OCI-LY1 (cell line): ENCODE measurements at regions not wholly inside any gene's neighbourhood (a gene's known extent, or its start where the extent isn't known, plus 50 kb on each side); places are given as distances from the start of the nearest gene placed in this dataset.

Experiments used
- EZH2 ChIP-seq: fragments of 200-600 bp; sonication (generic), shearing (Covaris generic); IDR thresholded peaks from 2 replicates; pipeline ENCODE4 v1.8.0; 2017; ENCODE audit warnings: borderline replicate concordance, mixed run types, mild to moderate bottlenecking, antibody characterized with exemption, low read length, moderate library complexity, mixed read lengths
- TF ChIP-seq, protein P1 (sequence below): fragments of 200-600 bp; sonication (generic), shearing (Covaris generic); IDR thresholded peaks from 2 replicates; pipeline ENCODE4 v1.5.1; 2017; ENCODE audit warnings: mild to moderate bottlenecking, antibody characterized with exemption, low read length, moderate library complexity, mixed read lengths

DNA sequence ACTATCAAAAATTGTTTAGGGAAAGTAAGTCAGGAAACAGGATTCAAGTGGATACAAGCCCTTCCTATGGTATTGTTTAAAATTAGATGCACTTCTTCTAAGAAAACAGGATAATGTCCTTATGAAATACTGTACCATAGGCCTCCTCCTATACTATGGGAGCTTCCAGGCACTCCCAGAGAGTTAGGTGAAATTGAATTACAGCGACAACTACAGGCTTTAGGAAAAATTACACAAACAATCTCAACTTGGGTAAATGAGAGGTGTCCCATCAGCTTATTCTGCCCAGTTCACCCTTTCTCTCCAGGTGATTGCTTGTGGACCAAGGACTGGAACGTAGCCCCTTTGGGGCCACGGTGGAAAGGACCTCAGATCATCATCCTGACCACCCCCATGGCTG, 528.7 kb upstream of the TSPY4 start:
- TF ChIP-seq, protein P1, sequence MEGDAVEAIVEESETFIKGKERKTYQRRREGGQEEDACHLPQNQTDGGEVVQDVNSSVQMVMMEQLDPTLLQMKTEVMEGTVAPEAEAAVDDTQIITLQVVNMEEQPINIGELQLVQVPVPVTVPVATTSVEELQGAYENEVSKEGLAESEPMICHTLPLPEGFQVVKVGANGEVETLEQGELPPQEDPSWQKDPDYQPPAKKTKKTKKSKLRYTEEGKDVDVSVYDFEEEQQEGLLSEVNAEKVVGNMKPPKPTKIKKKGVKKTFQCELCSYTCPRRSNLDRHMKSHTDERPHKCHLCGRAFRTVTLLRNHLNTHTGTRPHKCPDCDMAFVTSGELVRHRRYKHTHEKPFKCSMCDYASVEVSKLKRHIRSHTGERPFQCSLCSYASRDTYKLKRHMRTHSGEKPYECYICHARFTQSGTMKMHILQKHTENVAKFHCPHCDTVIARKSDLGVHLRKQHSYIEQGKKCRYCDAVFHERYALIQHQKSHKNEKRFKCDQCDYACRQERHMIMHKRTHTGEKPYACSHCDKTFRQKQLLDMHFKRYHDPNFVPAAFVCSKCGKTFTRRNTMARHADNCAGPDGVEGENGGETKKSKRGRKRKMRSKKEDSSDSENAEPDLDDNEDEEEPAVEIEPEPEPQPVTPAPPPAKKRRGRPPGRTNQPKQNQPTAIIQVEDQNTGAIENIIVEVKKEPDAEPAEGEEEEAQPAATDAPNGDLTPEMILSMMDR, result peak; percentile 32; the same call in 1 of the 2 replicates
- no peak for TF ChIP-seq EZH2
